GM12891 (cell line): ENCODE measurements at regions not wholly inside any gene's neighbourhood (a gene's known extent, or its start where the extent isn't known, plus 50 kb on each side); places are given as distances from the start of the nearest gene placed in this dataset.

Experiments used
- POLR2A ChIP-seq: IDR thresholded peaks from 2 replicates; pipeline ENCODE4 v1.6.1; 2011; ENCODE audit warnings: low read depth, low read length, control low read depth
- POLR2AphosphoS5 ChIP-seq: IDR thresholded peaks from 2 replicates; pipeline ENCODE4 v1.6.1; 2011; ENCODE audit warnings: low read depth, low read length, control low read depth
- TAF1 ChIP-seq: IDR thresholded peaks from 2 replicates; pipeline ENCODE4 v1.6.1; 2011; ENCODE audit warnings: low read depth, low read length, control low read depth

- TF ChIP-seq TAF1 (no peak), POLR2AphosphoS5 (no peak), POLR2A (no peak)
These were observed 72.5 kb downstream of the CXCL12 start for GRCh38 chr10:44312401-44312800.
